IPS DF 6.9 (cell line): ENCODE measurements at regions not wholly inside any gene's neighbourhood (a gene's known extent, or its start where the extent isn't known, plus 50 kb on each side); places are given as distances from the start of the nearest gene placed in this dataset.

ENCODE experiments used
- DNase-seq: peaks from one replicate; pipeline ENCODE4 v3.0.0-alpha.2; 2013; ENCODE audit warnings: low read depth, low spot score
- H3K27ac ChIP-seq: one replicate; pipeline ENCODE4 v1.5.1; 2013; ENCODE audit warnings: low read length, control low read depth
- H3K27me3 ChIP-seq: 2 replicates; pipeline ENCODE4 v1.6.1; 2013; ENCODE audit warnings: mild to moderate bottlenecking, low read length; ENCODE audit not compliant: control insufficient read depth, insufficient read depth
- H3K36me3 ChIP-seq: 2 replicates; pipeline ENCODE4 v1.6.1; 2013; ENCODE audit warnings: low read length; ENCODE audit not compliant: control insufficient read depth, insufficient read depth
- H3K4me1 ChIP-seq: 2 replicates; pipeline ENCODE4 v1.6.1; 2013; ENCODE audit warnings: low read length; ENCODE audit not compliant: control insufficient read depth, insufficient read depth
- H3K4me3 ChIP-seq: 2 replicates; pipeline ENCODE4 v1.5.1; 2013; ENCODE audit warnings: mild to moderate bottlenecking, low read length
- H3K9me3 ChIP-seq: 2 replicates; pipeline ENCODE4 v1.6.1; 2013; ENCODE audit warnings: low read length, inconsistent platforms; ENCODE audit not compliant: control insufficient read depth, insufficient read depth
- WGBS: extraction: QIAGEN DNeasy Blood & Tissue Kit; methylation state at CpG from one replicate; pipeline ENCODE4 v1.1.7; 2013; ENCODE audit warnings: mixed read lengths, missing lambda C conversion rate; ENCODE audit not compliant: insufficient read length, insufficient coverage; 5-methylcytosine and 5-hydroxymethylcytosine counted together

- Histone ChIP-seq H3K36me3 (no peaks in the 10 kb centered on the region), H3K27ac (no peak overlapping the region), H3K4me3 (no peak overlapping the region), H3K27me3 (no peaks in the 10 kb centered on the region), H3K9me3 (no peaks in the 10 kb centered on the region; the same call in 1 of the 2 replicates), H3K4me1 (no peaks in the 10 kb centered on the region)
- no CpG with 5 or more reads among the region's 1 CpG for WGBS
- no peak for DNase-seq
Observed at GRCh38 chrX:43333543-43333942, 322.6 kb upstream of the MAOA start.

GRCh38 chrX:43345166-43345565 lies 310.9 kb upstream of the MAOA start:
- Histone ChIP-seq H3K36me3 (no peaks in the 10 kb centered on the region), H3K4me1 (no peaks in the 10 kb centered on the region), H3K4me3 (no peak overlapping the region), H3K27me3 (no peaks in the 10 kb centered on the region), H3K9me3 (no peaks in the 10 kb centered on the region), H3K27ac (no peak overlapping the region)
- no CpG with 5 or more reads among the region's 2 CpGs for whole genome bisulfite sequencing
- DNase-seq = no peak

- H3K27me3 ChIP-seq = no peaks in the 10 kb centered on the region
- H3K36me3 ChIP-seq = no peaks in the 10 kb centered on the region
- no CpG with 5 or more reads among the region's 1 CpG for WGBS
- H3K4me3 ChIP-seq = no peak overlapping the region
- H3K4me1 ChIP-seq = no peaks in the 10 kb centered on the region
- no peak overlapping the region for H3K27ac ChIP-seq
- no peak for DNase-seq
- H3K9me3 ChIP-seq = no peaks in the 10 kb centered on the region
Observed at GRCh38 chrX:43349363-43349762, 306.7 kb upstream of the MAOA start.

GRCh38 chrX:43350935-43351334 lies 305.2 kb upstream of the MAOA start:
- no CpG with 5 or more reads among the region's 4 CpGs for WGBS
- no peak for DNase-seq
- Histone ChIP-seq H3K27ac (no peak overlapping the region), H3K4me3 (no peak overlapping the region), H3K27me3 (no peaks in the 10 kb centered on the region), H3K9me3 (no peaks in the 10 kb centered on the region), H3K36me3 (no peaks in the 10 kb centered on the region), H3K4me1 (no peaks in the 10 kb centered on the region)

GRCh38 chrX:43357741-43358140 lies 298.4 kb upstream of the MAOA start:
- Histone ChIP-seq H3K27ac (no peak overlapping the region), H3K27me3 (no peaks in the 10 kb centered on the region), H3K4me3 (no peak overlapping the region), H3K4me1 (no peaks in the 10 kb centered on the region), H3K9me3 (no peaks in the 10 kb centered on the region), H3K36me3 (no peaks in the 10 kb centered on the region)
- WGBS = no CpG with 5 or more reads among the region's 1 CpG
- DNase-seq = no peak

GRCh38 chrX:43373032-43373431 lies 283.1 kb upstream of the MAOA start:
- H3K9me3 ChIP-seq = no peaks in the 10 kb centered on the region
- no peaks in the 10 kb centered on the region for H3K36me3 ChIP-seq
- DNase-seq = no peak
- no peak overlapping the region for H3K4me3 ChIP-seq
- WGBS = no CpG with 5 or more reads among the region's 3 CpGs
- no peaks in the 10 kb centered on the region for H3K4me1 ChIP-seq
- H3K27me3 ChIP-seq = no peaks in the 10 kb centered on the region
- H3K27ac ChIP-seq = no peak overlapping the region

- Histone ChIP-seq H3K9me3 (no peaks in the 10 kb centered on the region), H3K27me3 (no peaks in the 10 kb centered on the region), H3K4me3 (no peak overlapping the region), H3K27ac (no peak overlapping the region), H3K4me1 (no peaks in the 10 kb centered on the region), H3K36me3 (no peaks in the 10 kb centered on the region)
- no peak for DNase-seq
- no CpG with 5 or more reads among the region's 3 CpGs for WGBS
Observed at GRCh38 chrX:43375136-43375535, 281.0 kb upstream of the MAOA start.

GRCh38 chrX:43380704-43381103 lies 275.4 kb upstream of the MAOA start:
- Histone ChIP-seq H3K27me3 (no peaks in the 10 kb centered on the region), H3K27ac (no peak overlapping the region), H3K9me3 (no peaks in the 10 kb centered on the region), H3K4me3 (no peak overlapping the region), H3K36me3 (no peaks in the 10 kb centered on the region), H3K4me1 (no peaks in the 10 kb centered on the region)
- DNase-seq = no peak
- WGBS = no CpG with 5 or more reads among the region's 6 CpGs

- Histone ChIP-seq H3K27me3 (no peaks in the 10 kb centered on the region), H3K27ac (no peak overlapping the region), H3K4me1 (no peaks in the 10 kb centered on the region), H3K36me3 (no peaks in the 10 kb centered on the region), H3K4me3 (no peak overlapping the region), H3K9me3 (no peaks in the 10 kb centered on the region)
- DNase-seq = no peak
- no CpG with 5 or more reads among the region's 1 CpG for WGBS
Observed at GRCh38 chrX:43386875-43387274, 269.2 kb upstream of the MAOA start.

- Histone ChIP-seq H3K36me3 (no peaks in the 10 kb centered on the region), H3K9me3 (no peaks in the 10 kb centered on the region), H3K27me3 (no peaks in the 10 kb centered on the region), H3K4me3 (no peak overlapping the region), H3K27ac (no peak overlapping the region), H3K4me1 (no peaks in the 10 kb centered on the region)
- DNase-seq = no peak
- no CpG with 5 or more reads among the region's 1 CpG for WGBS
Observed at GRCh38 chrX:43405191-43405590, 250.9 kb upstream of the MAOA start.

GRCh38 chrX:43423876-43424275 lies 232.2 kb upstream of the MAOA start:
- Histone ChIP-seq H3K36me3 (no peaks in the 10 kb centered on the region), H3K27me3 (no peaks in the 10 kb centered on the region), H3K4me1 (no peaks in the 10 kb centered on the region), H3K27ac (no peak overlapping the region), H3K9me3 (no peaks in the 10 kb centered on the region), H3K4me3 (no peak overlapping the region)
- no peak for DNase-seq
